HEK293 (cell line): ENCODE measurements at regions not wholly inside any gene's neighbourhood (a gene's known extent, or its start where the extent isn't known, plus 50 kb on each side); places are given as distances from the start of the nearest gene placed in this dataset.

ENCODE experiments used
- CTCF ChIA-PET: fragments of 350-600 bp; formaldehyde crosslinking; extraction: SDS; loops from one replicate; lab custom pipeline; 2021; ENCODE audit warnings: antibody characterized with exemption; lab: Yijun Ruan, JAX
- POLR2A ChIA-PET: fragments of 300-600 bp; formaldehyde crosslinking; extraction: SDS; loops from one replicate; lab custom pipeline; 2020; ENCODE audit warnings: antibody characterized with exemption, inconsistent platforms; lab: Yijun Ruan, JAX
- H3K27ac ChIP-seq: fragments of 200-500 bp; sonication (Bioruptor generic); 2 replicates; pipeline ENCODE4 v1.5.1; 2014; ENCODE audit warnings: low read depth, low read length, control low read depth, inconsistent platforms; ENCODE audit errors: extremely low read depth
- H3K36me3 ChIP-seq, 2 experiments: fragments of 200-500 bp in 1 of 2; sonication (Bioruptor generic) in 1 of 2; 1 replicate in 1 of 2; 2 replicates in 1 of 2; pipeline ENCODE4 v1.5.1; 2014 to 2017; ENCODE audit warnings: inconsistent platforms in 2 of 2, low read length in 2 of 2; ENCODE audit not compliant: control insufficient read depth in 2 of 2, insufficient read depth in 1 of 2
- H3K4me1 ChIP-seq: fragments of 200-500 bp; sonication (Bioruptor generic); 2 replicates; pipeline ENCODE4 v1.5.1; 2014; ENCODE audit warnings: mild to moderate bottlenecking, low read length, inconsistent platforms; ENCODE audit not compliant: control insufficient read depth, insufficient read depth
- H3K4me3 ChIP-seq: 2 replicates; pipeline ENCODE4 v1.5.1; 2011; ENCODE audit warnings: low read depth, mild to moderate bottlenecking, control low read depth, low read length, moderate library complexity
- H3K9me3 ChIP-seq: fragments of 200-500 bp; sonication (Bioruptor generic); 2 replicates; pipeline ENCODE4 v1.5.1; 2014; ENCODE audit warnings: low read depth, low read length, inconsistent platforms; ENCODE audit not compliant: control insufficient read depth, insufficient read depth
- EGR2 ChIP-seq: fragments of 450-650 bp; formaldehyde crosslinking; IDR thresholded peaks from 2 replicates; pipeline ENCODE4 v1.5.1; 2016; ENCODE audit warnings: low read depth, missing biosample characterization, missing genetic modification characterization
- HOXA7 ChIP-seq: sonication (generic); formaldehyde crosslinking; IDR thresholded peaks from 2 replicates; pipeline ENCODE4 v1.8.1; 2022; ENCODE audit warnings: missing genetic modification reagents, borderline replicate concordance
- OVOL3 ChIP-seq: fragments of 450-650 bp; formaldehyde crosslinking; IDR thresholded peaks from 2 replicates; pipeline ENCODE4 v1.5.1; 2016; ENCODE audit warnings: missing biosample characterization, missing genetic modification characterization
- REPIN1 ChIP-seq: fragments of 450-650 bp; formaldehyde crosslinking; IDR thresholded peaks from 2 replicates; pipeline ENCODE4 v1.5.1; 2017; ENCODE audit warnings: missing biosample characterization, missing genetic modification characterization, low read depth
- ZFP37 ChIP-seq: fragments of 450-650 bp; formaldehyde crosslinking; IDR thresholded peaks from 2 replicates; pipeline ENCODE4 v1.5.1; 2016; ENCODE audit warnings: missing biosample characterization, missing genetic modification characterization
- ZNF114 ChIP-seq: fragments of 450-650 bp; formaldehyde crosslinking; IDR thresholded peaks from 2 replicates; pipeline ENCODE4 v1.5.0; 2017; ENCODE audit warnings: missing biosample characterization, missing genetic modification characterization
- ZNF157 ChIP-seq: fragments of 450-650 bp; formaldehyde crosslinking; IDR thresholded peaks from 2 replicates; pipeline ENCODE4 v1.5.1; 2016; ENCODE audit warnings: missing biosample characterization, missing genetic modification characterization
- ZNF239 ChIP-seq: fragments of 450-650 bp; formaldehyde crosslinking; IDR thresholded peaks from 2 replicates; pipeline ENCODE4 v1.5.1; 2016; ENCODE audit warnings: missing biosample characterization, missing genetic modification characterization
- ZNF341 ChIP-seq: fragments of 450-650 bp; formaldehyde crosslinking; IDR thresholded peaks from 2 replicates; pipeline ENCODE4; 2016; ENCODE audit warnings: low read depth, missing biosample characterization, missing genetic modification characterization
- ZNF350 ChIP-seq: fragments of 450-650 bp; formaldehyde crosslinking; IDR thresholded peaks from 2 replicates; pipeline ENCODE4 v1.5.0; 2017; ENCODE audit warnings: missing biosample characterization, mild to moderate bottlenecking, missing genetic modification characterization
- ZNF354C ChIP-seq: fragments of 450-650 bp; formaldehyde crosslinking; IDR thresholded peaks from 2 replicates; pipeline ENCODE4 v1.5.1; 2016; ENCODE audit warnings: missing biosample characterization, missing genetic modification characterization, low read depth, borderline replicate concordance
- ZNF501 ChIP-seq: fragments of 450-650 bp; formaldehyde crosslinking; IDR thresholded peaks from 2 replicates; pipeline ENCODE4 v1.5.1; 2016; ENCODE audit warnings: missing biosample characterization, missing genetic modification characterization
- ZNF510 ChIP-seq: fragments of 450-650 bp; formaldehyde crosslinking; IDR thresholded peaks from 2 replicates; pipeline ENCODE4 v1.5.1; 2018; ENCODE audit warnings: mild to moderate bottlenecking, missing genetic modification characterization, missing biosample characterization; ENCODE audit not compliant: insufficient replicate concordance
- ZNF548 ChIP-seq: fragments of 450-650 bp; formaldehyde crosslinking; IDR thresholded peaks from 2 replicates; pipeline ENCODE4 v1.5.1; 2016; ENCODE audit warnings: missing biosample characterization, missing genetic modification characterization
- ZNF555 ChIP-seq: fragments of 450-650 bp; formaldehyde crosslinking; conservative IDR thresholded peaks from 2 replicates; pipeline ENCODE4 v1.5.1; 2017; ENCODE audit warnings: missing biosample characterization, mild to moderate bottlenecking, missing genetic modification characterization, inconsistent platforms
- ZNF558 ChIP-seq: fragments of 450-650 bp; formaldehyde crosslinking; IDR thresholded peaks from 2 replicates; pipeline ENCODE4 v1.5.1; 2016; ENCODE audit warnings: missing biosample characterization, missing genetic modification characterization
- ZNF585B ChIP-seq: fragments of 450-650 bp; formaldehyde crosslinking; IDR thresholded peaks from 2 replicates; pipeline ENCODE4 v1.5.1; 2016; ENCODE audit warnings: missing biosample characterization, missing genetic modification characterization
- ZNF596 ChIP-seq: fragments of 450-650 bp; IDR thresholded peaks from 2 replicates; pipeline ENCODE4 v1.5.0; 2018; ENCODE audit warnings: missing biosample characterization, mild to moderate bottlenecking, missing genetic modification characterization, moderate library complexity
- ZNF660 ChIP-seq: fragments of 450-650 bp; IDR thresholded peaks from 2 replicates; pipeline ENCODE4 v1.5.1; 2018; ENCODE audit warnings: missing biosample characterization, mild to moderate bottlenecking, missing genetic modification characterization
- TF ChIP-seq, protein P1 (sequence below): fragments of 450-650 bp; IDR thresholded peaks from 2 replicates; pipeline ENCODE4 v1.5.1; 2018; ENCODE audit warnings: missing biosample characterization, missing genetic modification characterization
- TF ChIP-seq, protein P2 (sequence below): fragments of 450-650 bp; formaldehyde crosslinking; IDR thresholded peaks from 2 replicates; pipeline ENCODE4 v1.5.1; 2016; ENCODE audit warnings: missing biosample characterization, missing genetic modification characterization
- TF ChIP-seq, protein P3 (sequence below): fragments of 450-650 bp; formaldehyde crosslinking; IDR thresholded peaks from 2 replicates; pipeline ENCODE4 v1.5.1; 2016; ENCODE audit warnings: missing biosample characterization, missing genetic modification characterization

DNA sequence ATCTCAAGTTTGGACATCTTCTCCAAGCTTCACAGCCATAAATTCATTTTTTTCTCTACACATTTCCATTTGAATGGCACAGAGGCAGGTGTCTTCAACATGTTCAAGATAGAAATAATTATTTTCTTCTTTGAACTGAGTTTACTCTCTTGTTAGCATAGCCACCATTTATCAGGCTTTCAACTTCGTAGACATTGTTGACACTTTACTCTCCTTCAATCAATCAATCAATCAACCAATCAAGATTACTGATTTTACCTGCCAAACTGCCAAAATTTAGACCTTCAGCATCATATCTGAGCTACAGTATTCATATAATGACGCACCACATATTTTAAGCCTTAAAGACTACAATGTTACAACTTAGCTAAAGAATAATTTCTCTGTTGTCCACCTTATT, 300.1 kb upstream of the LUZP2 start:
- TF ChIP-seq REPIN1 (no peak), HOXA7 (CRISPR knock-in tag) (no peak), ZNF501 (no peak), ZNF114 (tag by site-specific recombination) (no peak), ZNF660 (no peak), ZNF596 (no peak)
- TF ChIP-seq, protein P1, sequence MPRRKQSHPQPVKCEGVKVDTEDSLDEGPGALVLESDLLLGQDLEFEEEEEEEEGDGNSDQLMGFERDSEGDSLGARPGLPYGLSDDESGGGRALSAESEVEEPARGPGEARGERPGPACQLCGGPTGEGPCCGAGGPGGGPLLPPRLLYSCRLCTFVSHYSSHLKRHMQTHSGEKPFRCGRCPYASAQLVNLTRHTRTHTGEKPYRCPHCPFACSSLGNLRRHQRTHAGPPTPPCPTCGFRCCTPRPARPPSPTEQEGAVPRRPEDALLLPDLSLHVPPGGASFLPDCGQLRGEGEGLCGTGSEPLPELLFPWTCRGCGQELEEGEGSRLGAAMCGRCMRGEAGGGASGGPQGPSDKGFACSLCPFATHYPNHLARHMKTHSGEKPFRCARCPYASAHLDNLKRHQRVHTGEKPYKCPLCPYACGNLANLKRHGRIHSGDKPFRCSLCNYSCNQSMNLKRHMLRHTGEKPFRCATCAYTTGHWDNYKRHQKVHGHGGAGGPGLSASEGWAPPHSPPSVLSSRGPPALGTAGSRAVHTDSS (tag by site-specific recombination): no peak
- Histone ChIP-seq H3K4me1 (no peaks in the 10 kb centered on the region), H3K9me3 (no peaks in the 10 kb centered on the region), H3K27ac (no peak overlapping the region), H3K36me3 (no peaks in the 10 kb centered on the region), H3K4me3 (no peak overlapping the region)
- ChIA-PET POLR2A (no interaction called here), CTCF (interaction anchor here (0.6 kb wide), 1 partner anchor 9 kb away, joined by 3 read pairs; no protein-coding TSS in a partner anchor)

DNA sequence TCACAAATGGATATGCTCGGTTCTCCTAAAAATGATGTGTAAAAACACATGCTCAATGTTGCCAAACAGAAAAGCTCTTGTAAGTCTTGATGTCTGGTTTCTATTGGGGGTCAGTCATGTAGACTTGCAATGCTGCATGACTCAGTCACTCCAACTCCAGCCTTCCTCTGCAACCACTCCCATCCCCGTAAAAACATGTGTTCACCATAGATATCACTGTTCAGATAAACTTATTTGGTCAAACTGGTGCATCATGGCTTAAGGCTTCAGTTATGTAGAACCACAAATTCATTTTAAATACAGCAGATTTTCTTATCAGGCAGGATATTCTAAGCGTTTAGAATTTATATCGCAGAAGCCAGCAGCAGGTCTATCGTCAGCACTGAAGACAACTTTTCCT, 298.4 kb upstream of the LUZP2 start:
- Histone ChIP-seq H3K9me3 (no peaks in the 10 kb centered on the region), H3K4me3 (no peak overlapping the region), H3K36me3 (no peaks in the 10 kb centered on the region), H3K4me1 (no peaks in the 10 kb centered on the region), H3K27ac (no peak overlapping the region)
- ChIA-PET CTCF (no interaction called here), POLR2A (no interaction called here)
- TF ChIP-seq ZNF558 (no peak), ZNF548 (no peak), OVOL3 (tag by site-specific recombination) (no peak), ZNF585B (tag by site-specific recombination) (no peak), ZNF555 (tag by site-specific recombination) (no peak), ZNF341 (no peak), EGR2 (tag by site-specific recombination) (no peak), ZNF239 (tag by site-specific recombination) (no peak), ZNF350 (no peak), ZFP37 (no peak), ZNF510 (tag by site-specific recombination) (no peak), ZNF354C (tag by site-specific recombination) (no peak), ZNF157 (no peak)
- TF ChIP-seq, protein P2, sequence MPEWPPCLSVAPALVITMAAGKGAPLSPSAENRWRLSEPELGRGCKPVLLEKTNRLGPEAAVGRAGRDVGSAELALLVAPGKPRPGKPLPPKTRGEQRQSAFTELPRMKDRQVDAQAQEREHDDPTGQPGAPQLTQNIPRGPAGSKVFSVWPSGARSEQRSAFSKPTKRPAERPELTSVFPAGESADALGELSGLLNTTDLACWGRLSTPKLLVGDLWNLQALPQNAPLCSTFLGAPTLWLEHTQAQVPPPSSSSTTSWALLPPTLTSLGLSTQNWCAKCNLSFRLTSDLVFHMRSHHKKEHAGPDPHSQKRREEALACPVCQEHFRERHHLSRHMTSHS (tag by site-specific recombination): no peak
- TF ChIP-seq, protein P3, sequence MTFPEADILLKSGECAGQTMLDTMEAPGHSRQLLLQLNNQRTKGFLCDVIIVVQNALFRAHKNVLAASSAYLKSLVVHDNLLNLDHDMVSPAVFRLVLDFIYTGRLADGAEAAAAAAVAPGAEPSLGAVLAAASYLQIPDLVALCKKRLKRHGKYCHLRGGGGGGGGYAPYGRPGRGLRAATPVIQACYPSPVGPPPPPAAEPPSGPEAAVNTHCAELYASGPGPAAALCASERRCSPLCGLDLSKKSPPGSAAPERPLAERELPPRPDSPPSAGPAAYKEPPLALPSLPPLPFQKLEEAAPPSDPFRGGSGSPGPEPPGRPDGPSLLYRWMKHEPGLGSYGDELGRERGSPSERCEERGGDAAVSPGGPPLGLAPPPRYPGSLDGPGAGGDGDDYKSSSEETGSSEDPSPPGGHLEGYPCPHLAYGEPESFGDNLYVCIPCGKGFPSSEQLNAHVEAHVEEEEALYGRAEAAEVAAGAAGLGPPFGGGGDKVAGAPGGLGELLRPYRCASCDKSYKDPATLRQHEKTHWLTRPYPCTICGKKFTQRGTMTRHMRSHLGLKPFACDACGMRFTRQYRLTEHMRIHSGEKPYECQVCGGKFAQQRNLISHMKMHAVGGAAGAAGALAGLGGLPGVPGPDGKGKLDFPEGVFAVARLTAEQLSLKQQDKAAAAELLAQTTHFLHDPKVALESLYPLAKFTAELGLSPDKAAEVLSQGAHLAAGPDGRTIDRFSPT: no peak
- TF ChIP-seq, all 188 proteins: peak for 0
